IPS-NIHi7 (cell line): ENCODE measurements at regions not wholly inside any gene's neighbourhood (a gene's known extent, or its start where the extent isn't known, plus 50 kb on each side); places are given as distances from the start of the nearest gene placed in this dataset.

Source experiments
- DNase-seq: peaks from one replicate; pipeline ENCODE4 v3.0.0; 2012; ENCODE audit warnings: mixed read lengths; ENCODE audit errors: extremely low spot score

- DNase-seq = no peak
Observed at GRCh38 chr6:168773788-168774187, 332.8 kb downstream of the SMOC2 start.

GRCh38 chr6:168765752-168766151, 324.8 kb downstream of the SMOC2 start:
- no peak for DNase-seq

GRCh38 chr6:168756009-168756634, 315.1 kb downstream of the SMOC2 start:
- peak; percentile 21 for DNase-seq

GRCh38 chr6:168746643-168747042, 305.7 kb downstream of the SMOC2 start:
- DNase-seq = no peak

- DNase-seq = no peak
Observed at GRCh38 chr6:168746013-168746412, 305.0 kb downstream of the SMOC2 start.

- no peak for DNase-seq
Observed at GRCh38 chr6:168744861-168745260, 303.9 kb downstream of the SMOC2 start.

- no peak for DNase-seq
Observed at GRCh38 chr6:168741942-168742782, 301.2 kb downstream of the SMOC2 start.

GRCh38 chr6:168741305-168741704, 300.3 kb downstream of the SMOC2 start:
- no peak for DNase-seq

- DNase-seq = no peak
Observed at GRCh38 chr6:168739381-168739780, 298.4 kb downstream of the SMOC2 start.

- no peak for DNase-seq
Observed at GRCh38 chr6:168737481-168737880, 296.5 kb downstream of the SMOC2 start.

- no peak for DNase-seq
Observed at GRCh38 chr6:168737014-168737413, 296.0 kb downstream of the SMOC2 start.

GRCh38 chr6:168736039-168736438, 295.1 kb downstream of the SMOC2 start:
- DNase-seq = no peak

- no peak for DNase-seq
Observed at GRCh38 chr6:168735268-168735949, 294.4 kb downstream of the SMOC2 start.

- DNase-seq = no peak
Observed at GRCh38 chr6:168734523-168734922, 293.5 kb downstream of the SMOC2 start.

- no peak for DNase-seq
Observed at GRCh38 chr6:168732676-168733075, 291.7 kb downstream of the SMOC2 start.

- no peak for DNase-seq
Observed at GRCh38 chr6:168730931-168731716, 290.1 kb downstream of the SMOC2 start.

GRCh38 chr6:168728056-168728455, 287.1 kb downstream of the SMOC2 start:
- DNase-seq = no peak

GRCh38 chr6:168726312-168726856, 285.4 kb downstream of the SMOC2 start:
- DNase-seq = no peak

- no peak for DNase-seq
Observed at GRCh38 chr6:168725802-168726201, 284.8 kb downstream of the SMOC2 start.

- DNase-seq = no peak
Observed at GRCh38 chr6:168724669-168725570, 283.9 kb downstream of the SMOC2 start.

- DNase-seq = no peak
Observed at GRCh38 chr6:168724033-168724432, 283.0 kb downstream of the SMOC2 start.
